Gastroesophageal sphincter (tissue), 3 donors: ENCODE measurements at regions not wholly inside any gene's neighbourhood (a gene's known extent, or its start where the extent isn't known, plus 50 kb on each side); places are given as distances from the start of the nearest gene placed in this dataset.

Source experiments
- CTCF ChIP-seq, 4 experiments: fragments of 200-600 bp in 2 of 4; fragments of 450-650 bp in 2 of 4; sonication (generic) in 1 of 4; IDR thresholded peaks; one replicate each; pipeline ENCODE4 v1.5.1; 2017 to 2019; ENCODE audit warnings: antibody characterized with exemption in 4 of 4, mild to moderate bottlenecking in 2 of 4, moderate library complexity in 2 of 4
- EP300 ChIP-seq: sonication (generic); formaldehyde crosslinking; IDR thresholded peaks from one replicate; pipeline ENCODE4 v1.6.1; 2017; ENCODE audit warnings: antibody characterized with exemption, mild to moderate bottlenecking

DNA sequence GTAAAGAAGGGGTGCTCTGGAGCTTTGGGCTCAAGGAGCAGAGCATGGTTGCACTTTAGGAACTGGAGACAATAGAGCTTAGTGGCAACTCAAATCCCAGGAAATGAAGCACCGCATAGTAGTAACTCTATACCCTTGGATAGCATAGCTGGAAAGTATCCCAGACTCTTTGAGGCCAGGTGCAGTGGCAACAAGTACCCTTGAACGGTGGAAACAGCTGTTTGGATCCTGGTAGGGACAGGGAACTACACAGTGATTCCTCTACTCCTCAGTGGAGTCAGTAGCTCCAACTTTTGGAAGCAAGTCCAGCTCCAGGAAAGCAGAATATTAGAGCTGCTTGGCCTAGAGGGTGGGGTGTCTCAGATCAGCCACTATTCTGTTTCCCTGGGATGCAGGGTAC, 129.0 kb upstream of the WSCD2 start:
- TF ChIP-seq CTCF (IDR thresholded peaks at IDR 0.05), result no peak
- no peak for TF ChIP-seq EP300
